Astrocyte (in vitro differentiated cells and primary cell): ENCODE measurements at regions not wholly inside any gene's neighbourhood (a gene's known extent, or its start where the extent isn't known, plus 50 kb on each side); places are given as distances from the start of the nearest gene placed in this dataset.

Source experiments
- CTCF ChIP-seq: IDR thresholded peaks from 2 replicates; pipeline ENCODE4 v1.5.1; 2011; ENCODE audit warnings: low read depth, mild to moderate bottlenecking, inconsistent platforms, low read length, moderate library complexity; ENCODE audit not compliant: insufficient read depth
- EZH2 ChIP-seq: IDR thresholded peaks from 2 replicates; pipeline ENCODE4 v1.6.1; 2012; ENCODE audit warnings: mild to moderate bottlenecking, low read length, inconsistent platforms; ENCODE audit not compliant: insufficient read depth

GRCh38 chr4:77454858-77455257 lies 150.8 kb upstream of the CXCL13 start:
- TF ChIP-seq CTCF (no peak), EZH2 (no peak)
